Ascending aorta (tissue), 2 donors: ENCODE measurements at regions not wholly inside any gene's neighbourhood (a gene's known extent, or its start where the extent isn't known, plus 50 kb on each side); places are given as distances from the start of the nearest gene placed in this dataset.

Source experiments
- DNase-seq, 2 donors: peaks; one replicate each; pipeline ENCODE4 v3.0.0-alpha.2; 2019; ENCODE audit warnings: low spot score in 2 of 2
- H3K27ac ChIP-seq, 2 donors: fragments of 200-600 bp; sonication (generic); one replicate each; pipeline ENCODE4 v1.5.1; 2016 to 2017; ENCODE audit warnings: mild to moderate bottlenecking in 1 of 2
- H3K27me3 ChIP-seq: fragments of 200-600 bp; sonication (generic); one replicate; pipeline ENCODE4 v1.5.1; 2017
- H3K36me3 ChIP-seq, 2 donors: fragments of 200-600 bp; sonication (generic); one replicate each; pipeline ENCODE4 v1.5.1; 2016
- H3K4me1 ChIP-seq, 2 donors: fragments of 200-600 bp; sonication (generic); one replicate each; pipeline ENCODE4 v1.5.1; 2016 to 2017; ENCODE audit warnings: mild to moderate bottlenecking in 1 of 2
- H3K4me3 ChIP-seq, 2 donors: fragments of 200-600 bp; sonication (generic); one replicate each; pipeline ENCODE4 v1.5.1; 2016 to 2017; ENCODE audit warnings: mild to moderate bottlenecking in 1 of 2
- H3K9me3 ChIP-seq, 2 donors: fragments of 200-600 bp; sonication (generic); one replicate each; pipeline ENCODE4 v1.5.1; 2016
- CTCF ChIP-seq, 3 experiments: fragments of 200-600 bp in 2 of 3; fragments of 450-650 bp in 1 of 3; sonication (generic) in 2 of 3; IDR thresholded peaks; one replicate each; pipeline ENCODE4 v1.5.1; 2016 to 2019; ENCODE audit warnings: antibody characterized with exemption in 3 of 3, mild to moderate bottlenecking in 1 of 3, moderate library complexity in 1 of 3
- intact Hi-C: fragments of 100-400 bp; cut with DNase I; formaldehyde crosslinking; loops from one replicate; pipeline ENCODE4 v1.15.1; 2023

DNA sequence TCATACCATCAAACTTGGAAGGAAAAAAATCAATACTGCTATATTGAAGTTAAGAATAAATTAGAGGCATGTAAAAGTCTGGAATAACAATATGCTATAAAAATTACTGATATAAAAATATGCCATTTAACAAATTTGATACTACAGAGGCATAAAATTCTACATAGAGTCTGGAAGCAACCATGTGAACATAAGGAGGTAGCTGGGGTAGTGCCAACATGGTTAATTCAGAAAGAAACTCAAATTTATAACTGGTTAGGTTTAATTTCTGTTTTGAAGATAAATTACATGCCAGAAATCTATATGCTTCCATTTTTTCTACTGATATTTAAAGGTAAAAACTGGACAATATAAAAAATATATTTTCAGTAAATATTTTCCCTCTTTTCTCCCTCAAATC is 103.1 kb upstream of the NR4A3 start:
- Histone ChIP-seq H3K4me3 (no peak overlapping the region), H3K4me1 (no peaks in the 10 kb centered on the region), H3K27ac (no peak overlapping the region), H3K9me3 (no peaks in the 10 kb centered on the region), H3K36me3 (no peaks in the 10 kb centered on the region), H3K27me3 (no peaks in the 10 kb centered on the region)
- no peak for DNase-seq
- TF ChIP-seq CTCF (IDR thresholded peaks at IDR 0.05): no peak
- intact Hi-C loops: no loop called here

DNA sequence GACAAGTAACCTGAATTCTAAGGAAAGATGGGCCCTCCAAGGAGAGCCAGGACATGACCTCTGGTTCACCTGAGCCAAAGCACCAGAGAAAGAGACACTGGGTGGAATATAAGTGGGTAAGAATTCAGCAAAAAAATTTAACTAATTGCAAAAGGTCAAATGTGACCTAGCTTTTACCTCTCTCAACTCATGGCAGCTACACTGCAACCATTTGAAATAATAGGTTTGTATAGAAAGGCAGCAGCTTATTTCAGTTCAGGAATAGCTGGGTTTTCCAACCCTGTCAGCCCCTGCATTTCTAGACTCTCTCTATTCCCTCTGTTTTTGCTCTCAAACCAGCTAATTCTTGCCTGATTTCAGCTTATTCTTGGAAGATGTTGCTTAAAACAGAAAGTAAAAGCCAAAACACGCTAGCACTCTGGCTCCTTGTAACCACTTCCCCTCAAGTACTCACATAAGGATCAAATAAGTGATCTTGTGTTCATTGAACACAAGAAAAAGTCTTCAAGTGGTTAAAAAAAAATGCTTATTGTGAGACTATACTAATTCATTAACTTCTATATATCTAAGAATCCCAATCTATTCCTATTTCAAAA is 101.1 kb upstream of the NR4A3 start:
- TF ChIP-seq CTCF (IDR thresholded peaks at IDR 0.05): no peak
- peak overlapping the region; percentile 42 to 62 for H3K27ac ChIP-seq
- DNase-seq: no peak
- H3K9me3 ChIP-seq: no peaks in the 10 kb centered on the region
- H3K36me3 ChIP-seq: no peaks in the 10 kb centered on the region
- peak overlapping the region; percentile 33 to 56 for H3K4me3 ChIP-seq
- intact Hi-C loops: no loop called here
- H3K27me3 ChIP-seq: no peaks in the 10 kb centered on the region
- no peaks in the 10 kb centered on the region for H3K4me1 ChIP-seq

GRCh38 chr9:99721898-99722297 is 99.8 kb upstream of the NR4A3 start:
- Histone ChIP-seq H3K36me3 (no peaks in the 10 kb centered on the region), H3K4me1 (no peaks in the 10 kb centered on the region), H3K27ac (no peak overlapping the region), H3K4me3 (no peak overlapping the region), H3K27me3 (no peaks in the 10 kb centered on the region), H3K9me3 (no peaks in the 10 kb centered on the region)
- DNase-seq: no peak
- TF ChIP-seq CTCF (IDR thresholded peaks at IDR 0.05): no peak
- intact Hi-C loops: no loop called here

GRCh38 chr9:99722877-99723276 is 98.8 kb upstream of the NR4A3 start:
- TF ChIP-seq CTCF (IDR thresholded peaks at IDR 0.05): no peak
- Histone ChIP-seq H3K36me3 (no peaks in the 10 kb centered on the region), H3K27me3 (no peaks in the 10 kb centered on the region), H3K27ac (no peak overlapping the region), H3K9me3 (no peaks in the 10 kb centered on the region), H3K4me3 (no peak overlapping the region), H3K4me1 (no peaks in the 10 kb centered on the region)
- no peak for DNase-seq
- intact Hi-C loops: no loop called here

- H3K4me1 ChIP-seq: no peaks in the 10 kb centered on the region
- no peaks in the 10 kb centered on the region for H3K27me3 ChIP-seq
- H3K36me3 ChIP-seq: no peaks in the 10 kb centered on the region
- no peak overlapping the region for H3K4me3 ChIP-seq
- no peaks in the 10 kb centered on the region for H3K9me3 ChIP-seq
- no peak for TF ChIP-seq CTCF (IDR thresholded peaks at IDR 0.05)
- H3K27ac ChIP-seq: no peak overlapping the region
- no peak for DNase-seq
- intact Hi-C loops: no loop called here
Measured at GRCh38 chr9:99724640-99725039, 97.0 kb upstream of the NR4A3 start.

DNA sequence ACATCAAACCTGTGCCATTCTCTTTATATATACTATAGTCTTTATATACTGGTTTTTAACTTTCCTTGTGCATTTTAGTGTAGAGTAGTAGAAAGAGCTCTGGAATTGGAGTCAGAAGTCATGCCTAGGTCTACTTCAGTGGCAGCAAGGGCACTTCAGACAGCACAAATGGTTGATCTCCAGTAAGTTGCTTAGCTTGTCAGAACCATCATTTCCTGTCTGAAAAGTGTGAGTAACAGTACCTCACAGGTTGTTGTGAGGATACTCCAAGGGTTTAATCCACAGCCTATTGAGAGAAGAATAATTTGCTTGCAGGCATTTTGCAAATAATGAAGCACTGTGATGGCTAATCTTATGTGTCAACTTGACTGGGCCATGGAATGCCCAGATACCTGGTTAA is 95.8 kb upstream of the NR4A3 start:
- Histone ChIP-seq H3K4me3 (no peak overlapping the region), H3K27ac (no peak overlapping the region), H3K9me3 (no peaks in the 10 kb centered on the region), H3K4me1 (no peaks in the 10 kb centered on the region), H3K36me3 (no peaks in the 10 kb centered on the region), H3K27me3 (no peaks in the 10 kb centered on the region)
- DNase-seq: no peak
- TF ChIP-seq CTCF (IDR thresholded peaks at IDR 0.05): no peak
- intact Hi-C loops: no loop called here
